Uterus (tissue), 3 donors: ENCODE measurements at regions not wholly inside any gene's neighbourhood (a gene's known extent, or its start where the extent isn't known, plus 50 kb on each side); places are given as distances from the start of the nearest gene placed in this dataset.

Source experiments
- DNase-seq, 2 donors: peaks; one replicate each; pipeline ENCODE4 v3.0.0-alpha.2; 2019 to 2020
- H3K27ac ChIP-seq, 2 donors: fragments of 200-600 bp; sonication (generic); 1 replicate in 1 of 2; 2 replicates in 1 of 2; pipeline ENCODE4 v1.5.1; 2016 to 2018
- H3K27me3 ChIP-seq, 2 donors: fragments of 200-600 bp; sonication (generic); one replicate each; pipeline ENCODE4 v1.5.1; 2018 to 2019; ENCODE audit warnings: control low read depth in 1 of 2
- H3K36me3 ChIP-seq, 2 donors: fragments of 200-600 bp; sonication (generic); one replicate each; pipeline ENCODE4 v1.5.1; 2019; ENCODE audit warnings: control low read depth in 1 of 2
- H3K4me1 ChIP-seq, 2 donors: fragments of 200-600 bp; sonication (generic); one replicate each; pipeline ENCODE4 v1.5.1; 2018 to 2019; ENCODE audit warnings: control low read depth in 1 of 2
- H3K4me3 ChIP-seq, 2 donors: fragments of 200-600 bp; sonication (generic); 1 replicate in 1 of 2; 2 replicates in 1 of 2; pipeline ENCODE4 v1.5.1; 2018 to 2019; ENCODE audit warnings: mild to moderate bottlenecking in 1 of 2
- H3K9me3 ChIP-seq, 2 donors: fragments of 200-600 bp; sonication (generic); one replicate each; pipeline ENCODE4 v1.5.1; 2019; ENCODE audit warnings: control low read depth in 1 of 2
- CTCF ChIP-seq, 4 experiments: fragments of 200-600 bp in 2 of 4; fragments of 450-650 bp in 2 of 4; sonication (generic) in 2 of 4; IDR thresholded peaks; one replicate each; pipeline ENCODE4 v1.5.1; 2016 to 2019; ENCODE audit warnings: antibody characterized with exemption in 4 of 4, mild to moderate bottlenecking in 2 of 4, moderate library complexity in 1 of 4
- POLR2A ChIP-seq, 2 donors: fragments of 450-650 bp; IDR thresholded peaks; one replicate each; pipeline ENCODE4 v1.6.1; 2016; ENCODE audit warnings: antibody characterized with exemption in 2 of 2, mild to moderate bottlenecking in 1 of 2, moderate library complexity in 1 of 2
- intact Hi-C: fragments of 100-400 bp; cut with DNase I; formaldehyde crosslinking; loops from one replicate; pipeline ENCODE4 v1.15.1; 2023; ENCODE audit warnings: low total_unique reads
- donor health status: DM: yes; HTN: yes; CAD: no.

GRCh38 chr5:162360373-162360931, 292.9 kb downstream of the GABRG2 start:
- DNase-seq = no peak
- no peak for TF ChIP-seq POLR2A (IDR thresholded peaks at IDR 0.05)
- TF ChIP-seq CTCF (IDR thresholded peaks at IDR 0.05) = no peak
- no peak overlapping the region for H3K27ac ChIP-seq
- H3K27me3 ChIP-seq = no peaks in the 10 kb centered on the region
- no peaks in the 10 kb centered on the region for H3K9me3 ChIP-seq
- intact Hi-C loops = no loop called here
- H3K4me3 ChIP-seq = no peak overlapping the region
- H3K4me1 ChIP-seq = no peaks in the 10 kb centered on the region
- no peaks in the 10 kb centered on the region for H3K36me3 ChIP-seq

- Histone ChIP-seq H3K27ac (no peak overlapping the region), H3K27me3 (no peaks in the 10 kb centered on the region), H3K4me1 (no peaks in the 10 kb centered on the region), H3K36me3 (no peaks in the 10 kb centered on the region), H3K4me3 (no peak overlapping the region), H3K9me3 (no peaks in the 10 kb centered on the region)
- DNase-seq = no peak
- TF ChIP-seq CTCF (IDR thresholded peaks at IDR 0.05) (no peak), POLR2A (IDR thresholded peaks at IDR 0.05) (no peak)
- intact Hi-C loops = no loop called here
Measured at GRCh38 chr5:162372256-162372655, 304.7 kb downstream of the GABRG2 start.

DNA sequence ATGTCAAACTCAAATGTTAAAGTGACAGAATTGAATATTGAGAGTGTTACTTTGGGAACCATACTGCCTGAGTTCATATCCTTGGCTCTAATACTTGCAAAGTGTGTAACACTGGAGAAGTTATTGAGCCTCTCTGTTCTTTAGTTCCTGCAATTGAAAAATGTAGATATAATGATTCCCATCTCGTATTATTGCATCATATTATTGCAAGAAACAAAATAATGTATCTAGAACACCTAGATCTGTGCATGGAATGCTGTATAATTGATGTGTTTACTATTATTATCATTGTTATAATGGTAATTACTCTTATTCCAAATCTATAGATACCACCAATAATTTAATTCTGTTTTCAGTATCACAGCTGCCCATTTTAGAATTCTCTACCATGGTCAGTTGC, 310.3 kb downstream of the GABRG2 start:
- TF ChIP-seq CTCF (IDR thresholded peaks at IDR 0.05) = no peak
- no peak for TF ChIP-seq POLR2A (IDR thresholded peaks at IDR 0.05)
- H3K9me3 ChIP-seq = no peaks in the 10 kb centered on the region

DNA sequence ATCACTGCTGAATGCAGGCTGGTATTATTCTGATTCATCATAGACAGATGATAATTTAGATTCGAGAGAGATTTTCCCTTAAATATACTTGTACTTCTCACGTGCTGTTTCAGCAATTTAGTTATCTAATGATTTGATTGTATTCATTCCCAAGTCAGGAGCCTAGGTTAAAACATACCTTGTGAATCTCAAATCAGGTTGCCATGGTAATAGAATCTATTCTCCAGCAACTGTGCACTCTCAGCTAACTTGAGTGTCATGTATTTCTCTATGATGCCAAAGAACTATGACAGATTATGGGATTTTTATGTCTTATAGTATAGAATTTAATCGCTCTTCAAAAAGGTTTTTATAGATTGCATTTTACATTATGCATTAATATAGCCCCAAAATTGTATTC, 315.3 kb downstream of the GABRG2 start:
- TF ChIP-seq POLR2A (IDR thresholded peaks at IDR 0.05) (no peak), CTCF (IDR thresholded peaks at IDR 0.05) (no peak)
- no peak overlapping the region for H3K27ac ChIP-seq
- no peaks in the 10 kb centered on the region for H3K27me3 ChIP-seq
- H3K9me3 ChIP-seq = no peaks in the 10 kb centered on the region
- no peaks in the 10 kb centered on the region for H3K36me3 ChIP-seq
- H3K4me3 ChIP-seq = no peak overlapping the region
- H3K4me1 ChIP-seq = no peaks in the 10 kb centered on the region
- intact Hi-C loops = no loop called here
- no peak for DNase-seq

More for the DNA sequence above, 310.3 kb downstream of the GABRG2 start:
- no peaks in the 10 kb centered on the region for H3K27me3 ChIP-seq
- H3K4me3 ChIP-seq = no peak overlapping the region
- DNase-seq = no peak
- H3K4me1 ChIP-seq = no peaks in the 10 kb centered on the region
- H3K27ac ChIP-seq = no peak overlapping the region
- H3K36me3 ChIP-seq = no peaks in the 10 kb centered on the region
- intact Hi-C loops = no loop called here

- Histone ChIP-seq H3K4me1 (no peaks in the 10 kb centered on the region), H3K36me3 (no peaks in the 10 kb centered on the region), H3K27ac (no peak overlapping the region), H3K9me3 (no peaks in the 10 kb centered on the region), H3K27me3 (no peaks in the 10 kb centered on the region), H3K4me3 (no peak overlapping the region)
- no peak for DNase-seq
- TF ChIP-seq POLR2A (IDR thresholded peaks at IDR 0.05) (no peak), CTCF (IDR thresholded peaks at IDR 0.05) (no peak)
- intact Hi-C loops = no loop called here
Measured at GRCh38 chr5:162384225-162384624, 316.7 kb downstream of the GABRG2 start.
